ENCODE measurements at regions not wholly inside any gene's neighbourhood (a gene's known extent, or its start where the extent isn't known, plus 50 kb on each side); places are given as distances from the start of the nearest gene placed in this dataset.

GRCh38 chr2:60007671-60008070 is 545.8 kb downstream of the BCL11A start:
- WGBS, 2 experiments (ENCODE audit: low coverage in 1 of 2, low lambda C conversion rate in 2 of 2, missing lambda C conversion rate in 2 of 2), result 72 to 77% methylated on average over 2 of the region's 2 CpGs

GRCh38 chr2:60003076-60003475 is 550.4 kb downstream of the BCL11A start:
- Histone ChIP-seq H2AFZ (no peak overlapping the region), H3K4me3 (no peak overlapping the region), H3K4me2 (ENCODE audit: unreplicated experiment) (no peak overlapping the region), H3K36me3 (ENCODE audit: low read depth) (no peaks in the 10 kb centered on the region), H3F3A (ENCODE audit: insufficient read depth) (no peaks in the 10 kb centered on the region), H3K27ac (no peak overlapping the region), H3K9ac (no peak overlapping the region), H3K9me3 (ENCODE audit: low read depth) (no peaks in the 10 kb centered on the region), H4K20me1 (ENCODE audit: insufficient read depth) (no peaks in the 10 kb centered on the region), H3K9me2 (ENCODE audit: insufficient read depth) (no peaks in the 10 kb centered on the region), H3K27me3 (replicated peaks; ENCODE audit: insufficient read depth) (no peaks in the 10 kb centered on the region), H3K4me1 (ENCODE audit: insufficient read depth) (no peaks in the 10 kb centered on the region), H3K79me2 (ENCODE audit: insufficient read depth) (no peaks in the 10 kb centered on the region)
- in situ Hi-C loops (cut with MboI), result no loop called here
- WGBS, 2 experiments (ENCODE audit: low coverage in 1 of 2, low lambda C conversion rate in 2 of 2, missing lambda C conversion rate in 2 of 2), result 24 to 32% methylated on average over 2 of the region's 2 CpGs
- no peak for DNase-seq
- TF ChIP-seq EZH2 (IDR thresholded peaks at IDR 0.05; ENCODE audit: insufficient read depth, poor library complexity, severe bottlenecking), result no peak
- no peak for TF ChIP-seq EZH2phosphoT487 (IDR thresholded peaks at IDR 0.05; ENCODE audit: insufficient read depth, low read depth)

More at GRCh38 chr2:60007671-60008070, 545.8 kb downstream of the BCL11A start:
- no peaks in the 10 kb centered on the region for H3F3A ChIP-seq (ENCODE audit: insufficient read depth)
- H3K4me1 ChIP-seq (ENCODE audit: insufficient read depth), result no peaks in the 10 kb centered on the region
- no peak overlapping the region for H3K4me3 ChIP-seq
- no peak for DNase-seq
- no peaks in the 10 kb centered on the region for H3K27me3 ChIP-seq (replicated peaks; ENCODE audit: insufficient read depth)
- H3K9me2 ChIP-seq (ENCODE audit: insufficient read depth), result no peaks in the 10 kb centered on the region
- TF ChIP-seq EZH2 (IDR thresholded peaks at IDR 0.05; ENCODE audit: insufficient read depth, poor library complexity, severe bottlenecking), result no peak
- no peak for TF ChIP-seq EZH2phosphoT487 (IDR thresholded peaks at IDR 0.05; ENCODE audit: insufficient read depth, low read depth)
- H3K27ac ChIP-seq, result no peak overlapping the region
- H4K20me1 ChIP-seq (ENCODE audit: insufficient read depth), result no peaks in the 10 kb centered on the region
- H3K9ac ChIP-seq, result no peak overlapping the region
- in situ Hi-C loops (cut with MboI), result no loop called here
- no peaks in the 10 kb centered on the region for H3K36me3 ChIP-seq (ENCODE audit: low read depth)
- peaks cover 2% of the 10 kb centered on the region for H3K9me3 ChIP-seq (ENCODE audit: low read depth)
- H3K79me2 ChIP-seq (ENCODE audit: insufficient read depth), result no peaks in the 10 kb centered on the region
- H3K4me2 ChIP-seq (ENCODE audit: unreplicated experiment), result no peak overlapping the region
- no peak overlapping the region for H2AFZ ChIP-seq

- in situ Hi-C loops (cut with MboI), result no loop called here
- no peak overlapping the region for H3K4me3 ChIP-seq
- no peak for DNase-seq
Measured at GRCh38 chr2:60002183-60002867, 551.1 kb downstream of the BCL11A start.

GRCh38 chr2:60000686-60001085 is 552.8 kb downstream of the BCL11A start:
- H3K4me3 ChIP-seq, result no peak overlapping the region
- no peak overlapping the region for H3K4me2 ChIP-seq (ENCODE audit: unreplicated experiment)
- H3K27ac ChIP-seq, result no peak overlapping the region
- H3K4me1 ChIP-seq (ENCODE audit: insufficient read depth), result no peaks in the 10 kb centered on the region
- peak; percentile 0 for DNase-seq
- H3K27me3 ChIP-seq (replicated peaks; ENCODE audit: insufficient read depth), result no peaks in the 10 kb centered on the region
- in situ Hi-C loops (cut with MboI), result no loop called here
- H3K36me3 ChIP-seq (ENCODE audit: low read depth), result no peaks in the 10 kb centered on the region
- H3K9ac ChIP-seq, result no peak overlapping the region
- H3K9me3 ChIP-seq (ENCODE audit: low read depth), result no peaks in the 10 kb centered on the region
- no peaks in the 10 kb centered on the region for H3K79me2 ChIP-seq (ENCODE audit: insufficient read depth)
- no peaks in the 10 kb centered on the region for H3K9me2 ChIP-seq (ENCODE audit: insufficient read depth)
- H4K20me1 ChIP-seq (ENCODE audit: insufficient read depth), result no peaks in the 10 kb centered on the region
- H2AFZ ChIP-seq, result no peak overlapping the region
- TF ChIP-seq EZH2 (IDR thresholded peaks at IDR 0.05; ENCODE audit: insufficient read depth, poor library complexity, severe bottlenecking) (no peak), EZH2phosphoT487 (IDR thresholded peaks at IDR 0.05; ENCODE audit: insufficient read depth, low read depth) (no peak)
- no peaks in the 10 kb centered on the region for H3F3A ChIP-seq (ENCODE audit: insufficient read depth)

More at GRCh38 chr2:60002183-60002867, 551.1 kb downstream of the BCL11A start:
- Histone ChIP-seq H3K4me2 (ENCODE audit: unreplicated experiment) (no peak overlapping the region), H3K9me3 (ENCODE audit: low read depth) (no peaks in the 10 kb centered on the region), H4K20me1 (ENCODE audit: insufficient read depth) (no peaks in the 10 kb centered on the region), H3K27ac (no peak overlapping the region), H3K79me2 (ENCODE audit: insufficient read depth) (no peaks in the 10 kb centered on the region), H3F3A (ENCODE audit: insufficient read depth) (no peaks in the 10 kb centered on the region), H3K9me2 (ENCODE audit: insufficient read depth) (no peaks in the 10 kb centered on the region), H3K36me3 (ENCODE audit: low read depth) (no peaks in the 10 kb centered on the region), H3K27me3 (replicated peaks; ENCODE audit: insufficient read depth) (no peaks in the 10 kb centered on the region), H3K9ac (no peak overlapping the region), H3K4me1 (ENCODE audit: insufficient read depth) (no peaks in the 10 kb centered on the region), H2AFZ (no peak overlapping the region)
- WGBS, 2 experiments (ENCODE audit: low coverage in 1 of 2, low lambda C conversion rate in 2 of 2, missing lambda C conversion rate in 2 of 2), result 37% methylated on average over 3 of the region's 3 CpGs
- no peak for TF ChIP-seq EZH2 (IDR thresholded peaks at IDR 0.05; ENCODE audit: insufficient read depth, poor library complexity, severe bottlenecking)
- TF ChIP-seq EZH2phosphoT487 (IDR thresholded peaks at IDR 0.05; ENCODE audit: insufficient read depth, low read depth), result no peak

DNA sequence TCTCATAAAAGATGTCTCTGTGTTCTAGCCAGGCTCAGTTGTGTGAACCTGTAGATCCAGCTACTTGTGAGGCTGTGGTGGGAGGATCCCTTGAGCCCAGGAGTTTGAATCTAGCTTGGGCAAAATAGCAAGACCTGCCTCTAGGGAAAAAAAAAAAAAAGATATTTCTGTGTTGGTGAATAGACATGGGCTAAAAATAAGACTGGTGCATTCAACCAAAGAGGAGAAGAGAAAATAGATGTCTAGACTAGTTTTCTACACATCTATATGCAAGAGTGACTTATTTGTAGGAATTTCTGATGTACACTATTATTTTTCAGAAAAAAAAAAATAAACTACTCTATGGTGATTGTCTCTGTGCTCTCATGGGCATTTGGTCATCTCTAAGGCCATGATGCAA is 555.1 kb downstream of the BCL11A start:
- H3K36me3 ChIP-seq (ENCODE audit: low read depth), result no peaks in the 10 kb centered on the region
- TF ChIP-seq EZH2phosphoT487 (IDR thresholded peaks at IDR 0.05; ENCODE audit: insufficient read depth, low read depth) (no peak), EZH2 (IDR thresholded peaks at IDR 0.05; ENCODE audit: insufficient read depth, poor library complexity, severe bottlenecking) (no peak)
- no peaks in the 10 kb centered on the region for H3K9me3 ChIP-seq (ENCODE audit: low read depth)
- H3F3A ChIP-seq (ENCODE audit: insufficient read depth), result no peaks in the 10 kb centered on the region
- no peaks in the 10 kb centered on the region for H3K4me1 ChIP-seq (ENCODE audit: insufficient read depth)
- no peaks in the 10 kb centered on the region for H3K27me3 ChIP-seq (replicated peaks; ENCODE audit: insufficient read depth)
- no peak overlapping the region for H2AFZ ChIP-seq
- in situ Hi-C loops (cut with MboI), result no loop called here
- H3K79me2 ChIP-seq (ENCODE audit: insufficient read depth), result no peaks in the 10 kb centered on the region
- no peak overlapping the region for H3K4me3 ChIP-seq
- no peaks in the 10 kb centered on the region for H3K9me2 ChIP-seq (ENCODE audit: insufficient read depth)
- H3K27ac ChIP-seq, result no peak overlapping the region
- H4K20me1 ChIP-seq (ENCODE audit: insufficient read depth), result no peaks in the 10 kb centered on the region
- no peak for DNase-seq
- no peak overlapping the region for H3K4me2 ChIP-seq (ENCODE audit: unreplicated experiment)
- no peak overlapping the region for H3K9ac ChIP-seq

Data from GM23248 (cell line).